Kidney epithelial cell (primary cell): ENCODE measurements at regions not wholly inside any gene's neighbourhood (a gene's known extent, or its start where the extent isn't known, plus 50 kb on each side); places are given as distances from the start of the nearest gene placed in this dataset.

ENCODE experiments used
- DNase-seq: peaks from one replicate; pipeline ENCODE4 v3.0.0-alpha.2; 2010; ENCODE audit warnings: low read depth
- H3K27me3 ChIP-seq: 2 replicates; pipeline ENCODE4 v1.6.0; 2011; ENCODE audit warnings: low read length; ENCODE audit not compliant: control insufficient read depth, insufficient read depth
- H3K36me3 ChIP-seq: 2 replicates; pipeline ENCODE4 v1.5.1; 2011; ENCODE audit warnings: low read length; ENCODE audit not compliant: control insufficient read depth, insufficient read depth
- H3K4me3 ChIP-seq: 2 replicates; pipeline ENCODE4 v1.5.1; 2011; ENCODE audit warnings: low read depth, mild to moderate bottlenecking, control low read depth, low read length
- CTCF ChIP-seq: IDR thresholded peaks from 2 replicates; pipeline ENCODE4 v1.5.1; 2011; ENCODE audit warnings: mild to moderate bottlenecking, moderate library complexity, low read length, control low read depth, inconsistent platforms; ENCODE audit not compliant: insufficient read depth, poor library complexity, severe bottlenecking

GRCh38 chrX:96389281-96390047, 295.2 kb upstream of the DIAPH2 start:
- no peak for DNase-seq
- TF ChIP-seq CTCF: no peak
- H3K4me3 ChIP-seq: no peak overlapping the region
- H3K36me3 ChIP-seq: no peaks in the 10 kb centered on the region
- no peaks in the 10 kb centered on the region for H3K27me3 ChIP-seq

GRCh38 chrX:96394598-96394997, 290.0 kb upstream of the DIAPH2 start:
- no peaks in the 10 kb centered on the region for H3K36me3 ChIP-seq
- H3K4me3 ChIP-seq: no peak overlapping the region
- no peak for TF ChIP-seq CTCF
- DNase-seq: no peak
- no peaks in the 10 kb centered on the region for H3K27me3 ChIP-seq

GRCh38 chrX:96403446-96403845, 281.2 kb upstream of the DIAPH2 start:
- no peak for TF ChIP-seq CTCF
- H3K36me3 ChIP-seq: no peaks in the 10 kb centered on the region
- DNase-seq: no peak
- H3K27me3 ChIP-seq: no peaks in the 10 kb centered on the region
- no peak overlapping the region for H3K4me3 ChIP-seq

- no peak overlapping the region for H3K4me3 ChIP-seq
- no peak for DNase-seq
- no peak for TF ChIP-seq CTCF
- H3K27me3 ChIP-seq: no peaks in the 10 kb centered on the region
- H3K36me3 ChIP-seq: no peaks in the 10 kb centered on the region
Observed at GRCh38 chrX:96405842-96406241, 278.8 kb upstream of the DIAPH2 start.

- no peaks in the 10 kb centered on the region for H3K36me3 ChIP-seq
- no peak overlapping the region for H3K4me3 ChIP-seq
- no peak for TF ChIP-seq CTCF
- DNase-seq: no peak
- H3K27me3 ChIP-seq: no peaks in the 10 kb centered on the region
Observed at GRCh38 chrX:96407072-96407471, 277.6 kb upstream of the DIAPH2 start.

GRCh38 chrX:96407501-96407900, 277.1 kb upstream of the DIAPH2 start:
- no peak for DNase-seq
- no peak for TF ChIP-seq CTCF

More at GRCh38 chrX:96407501-96407900, 277.1 kb upstream of the DIAPH2 start:
- H3K27me3 ChIP-seq: no peaks in the 10 kb centered on the region
- no peak overlapping the region for H3K4me3 ChIP-seq
- H3K36me3 ChIP-seq: no peaks in the 10 kb centered on the region
